Ovary (tissue), 7 donors: ENCODE measurements at regions not wholly inside any gene's neighbourhood (a gene's known extent, or its start where the extent isn't known, plus 50 kb on each side); places are given as distances from the start of the nearest gene placed in this dataset.
"Not testable (repeated sequence)": the region's sequence is repeated elsewhere in the genome, so short reads cannot be mapped to it uniquely, and the experiment has no call there.

Source experiments
- DNase-seq, 5 donors: peaks; one replicate each; pipeline ENCODE4 v3.0.0-alpha.2; 2019 to 2020
- H3K27ac ChIP-seq, 2 donors: fragments of 200-600 bp; one replicate each; pipeline versions ENCODE4 v1.5.1 to v1.8.0; 2019 to 2022
- H3K27me3 ChIP-seq: fragments of 200-600 bp; one replicate; pipeline ENCODE4 v1.8.0; 2022
- H3K36me3 ChIP-seq: fragments of 200-600 bp; sonication (generic); one replicate; pipeline ENCODE4 v1.5.1; 2019
- H3K4me1 ChIP-seq: one replicate; pipeline ENCODE4 v1.8.1; 2013; ENCODE audit warnings: mild to moderate bottlenecking, moderate library complexity; ENCODE audit not compliant: insufficient read depth
- H3K4me3 ChIP-seq: fragments of 200-600 bp; sonication (generic); one replicate; pipeline ENCODE4 v1.5.1; 2017
- H3K9me3 ChIP-seq, 2 donors: fragments of 200-600 bp in 1 of 2; sonication (generic) in 1 of 2; one replicate each; pipeline versions ENCODE4 v1.5.1 to v1.8.1; 2013 to 2019; ENCODE audit warnings: mild to moderate bottlenecking in 1 of 2, moderate library complexity in 1 of 2
- CTCF ChIP-seq, 3 donors: fragments of 450-650 bp in 2 of 3; fragments of 200-600 bp in 1 of 3; IDR thresholded peaks; one replicate each; pipeline versions ENCODE4 v1.5.1 to v1.8.0; 2016 to 2022; ENCODE audit warnings: antibody characterized with exemption in 3 of 3, mild to moderate bottlenecking in 1 of 3
- EP300 ChIP-seq: sonication (generic); formaldehyde crosslinking; IDR thresholded peaks from one replicate; pipeline ENCODE4 v1.6.1; 2017; ENCODE audit warnings: antibody characterized with exemption
- POLR2A ChIP-seq: fragments of 450-650 bp; IDR thresholded peaks from one replicate; pipeline ENCODE4 v1.6.1; 2017; ENCODE audit warnings: antibody characterized with exemption, mild to moderate bottlenecking, moderate library complexity
- WGBS, 3 donors: extraction: QIAGEN DNeasy Blood & Tissue Kit in 1 of 3; methylation state at CpG; one replicate each; pipeline versions ENCODE4 v1.1.5 to v1.1.7; 2013 to 2017; 5-methylcytosine and 5-hydroxymethylcytosine counted together
- intact Hi-C, 4 donors: fragments of 100-400 bp; cut with DNase I; formaldehyde crosslinking; loops; one replicate each; pipeline versions ENCODE4 v1.11.0 to v1.15.1; 2022 to 2023
- donor health status: DM: no; HTN: no; CAD: no; lungs with moderate emphysema.
- donor health status: DM: no; HTN: no; CAD: no.
- donor health status: Bipolar disorder and iron deficiency.
- donor health status: DM: no; HTN: no; CAD: no.
- donor health status: DM: yes; HTN: yes; CAD: no.

GRCh38 chr2:211014906-211015305 lies 458.5 kb downstream of the CPS1 start:
- H3K27ac ChIP-seq, result no peak overlapping the region
- TF ChIP-seq CTCF (IDR thresholded peaks at IDR 0.05) (no peak), POLR2A (no peak), EP300 (no peak)
- DNase-seq, result no peak
- H3K27me3 ChIP-seq, result no peaks in the 10 kb centered on the region
- no peaks in the 10 kb centered on the region for H3K36me3 ChIP-seq
- WGBS, 3 donors, result 53 to 79% (median 58%) methylated on average over 2 of the region's 2 CpGs
- intact Hi-C loops, result no loop called here
- no peaks in the 10 kb centered on the region for H3K9me3 ChIP-seq
- H3K4me3 ChIP-seq, result no peak overlapping the region
- no peaks in the 10 kb centered on the region for H3K4me1 ChIP-seq

- WGBS, 3 donors, result 91 to 94% (median 93%) methylated on average over 10 of the region's 10 CpGs
These were observed 468.7 kb downstream of the CPS1 start for GRCh38 chr2:211025089-211025488.

GRCh38 chr2:211026109-211026508 lies 469.7 kb downstream of the CPS1 start:
- intact Hi-C loops, result no loop called here
- no peak for TF ChIP-seq EP300
- no peak for TF ChIP-seq CTCF (IDR thresholded peaks at IDR 0.05)
- no peak for TF ChIP-seq POLR2A
- 59 to 62% (median 62%) methylated on average over 2 of the region's 2 CpGs for WGBS, 3 donors

More at GRCh38 chr2:211025089-211025488, 468.7 kb downstream of the CPS1 start:
- DNase-seq, H3K27me3 ChIP-seq, H3K4me1 ChIP-seq, H3K36me3 ChIP-seq, H3K9me3 ChIP-seq, H3K27ac ChIP-seq, intact Hi-C loops, H3K4me3 ChIP-seq: not testable (repeated sequence)

GRCh38 chr2:211027976-211028375 lies 471.6 kb downstream of the CPS1 start:
- no peak for TF ChIP-seq CTCF (IDR thresholded peaks at IDR 0.05)
- TF ChIP-seq EP300, result no peak
- no peak for TF ChIP-seq POLR2A
- Histone ChIP-seq H3K27me3 (no peaks in the 10 kb centered on the region), H3K27ac (no peak overlapping the region), H3K9me3 (no peaks in the 10 kb centered on the region), H3K4me3 (no peak overlapping the region), H3K36me3 (no peaks in the 10 kb centered on the region), H3K4me1 (no peaks in the 10 kb centered on the region)
- no peak for DNase-seq
- intact Hi-C loops, result no loop called here

More at GRCh38 chr2:211026109-211026508, 469.7 kb downstream of the CPS1 start:
- Histone ChIP-seq H3K27ac (no peak overlapping the region), H3K4me1 (no peaks in the 10 kb centered on the region), H3K27me3 (no peaks in the 10 kb centered on the region), H3K36me3 (no peaks in the 10 kb centered on the region), H3K9me3 (no peaks in the 10 kb centered on the region), H3K4me3 (no peak overlapping the region)
- DNase-seq, result no peak

- no peak for TF ChIP-seq POLR2A
- TF ChIP-seq CTCF (IDR thresholded peaks at IDR 0.05), result no peak
- no peak for TF ChIP-seq EP300
- 16 to 52% (median 44%) methylated on average over 2 of the region's 2 CpGs for WGBS, 3 donors
These were observed 477.4 kb downstream of the CPS1 start for GRCh38 chr2:211033765-211034164.

More at GRCh38 chr2:211033765-211034164, 477.4 kb downstream of the CPS1 start:
- Histone ChIP-seq H3K9me3 (no peaks in the 10 kb centered on the region), H3K4me1 (no peaks in the 10 kb centered on the region), H3K27ac (no peak overlapping the region), H3K27me3 (no peaks in the 10 kb centered on the region), H3K36me3 (no peaks in the 10 kb centered on the region), H3K4me3 (no peak overlapping the region)
- intact Hi-C loops, result no loop called here
- no peak for DNase-seq
